ENCODE measurements at regions not wholly inside any gene's neighbourhood (a gene's known extent, or its start where the extent isn't known, plus 50 kb on each side); places are given as distances from the start of the nearest gene placed in this dataset.
"Not testable (repeated sequence)": the region's sequence is repeated elsewhere in the genome, so short reads cannot be mapped to it uniquely, and the experiment has no call there.

- TF ChIP-seq SUZ12 (IDR thresholded peaks at IDR 0.05; ENCODE audit: low read length) = not testable (repeated sequence)
- TF ChIP-seq, protein P1, sequence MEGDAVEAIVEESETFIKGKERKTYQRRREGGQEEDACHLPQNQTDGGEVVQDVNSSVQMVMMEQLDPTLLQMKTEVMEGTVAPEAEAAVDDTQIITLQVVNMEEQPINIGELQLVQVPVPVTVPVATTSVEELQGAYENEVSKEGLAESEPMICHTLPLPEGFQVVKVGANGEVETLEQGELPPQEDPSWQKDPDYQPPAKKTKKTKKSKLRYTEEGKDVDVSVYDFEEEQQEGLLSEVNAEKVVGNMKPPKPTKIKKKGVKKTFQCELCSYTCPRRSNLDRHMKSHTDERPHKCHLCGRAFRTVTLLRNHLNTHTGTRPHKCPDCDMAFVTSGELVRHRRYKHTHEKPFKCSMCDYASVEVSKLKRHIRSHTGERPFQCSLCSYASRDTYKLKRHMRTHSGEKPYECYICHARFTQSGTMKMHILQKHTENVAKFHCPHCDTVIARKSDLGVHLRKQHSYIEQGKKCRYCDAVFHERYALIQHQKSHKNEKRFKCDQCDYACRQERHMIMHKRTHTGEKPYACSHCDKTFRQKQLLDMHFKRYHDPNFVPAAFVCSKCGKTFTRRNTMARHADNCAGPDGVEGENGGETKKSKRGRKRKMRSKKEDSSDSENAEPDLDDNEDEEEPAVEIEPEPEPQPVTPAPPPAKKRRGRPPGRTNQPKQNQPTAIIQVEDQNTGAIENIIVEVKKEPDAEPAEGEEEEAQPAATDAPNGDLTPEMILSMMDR (IDR thresholded peaks at IDR 0.05; ENCODE audit: control extremely low read depth in 1 of 3, insufficient read depth in 1 of 3, low read depth in 1 of 3, low read length in 3 of 3) = not testable (repeated sequence)
Measured at GRCh38 chr14:19266908-19267307, 167.2 kb downstream of the POTEG start.
